ENCODE measurements at regions not wholly inside any gene's neighbourhood (a gene's known extent, or its start where the extent isn't known, plus 50 kb on each side); places are given as distances from the start of the nearest gene placed in this dataset.

DNA sequence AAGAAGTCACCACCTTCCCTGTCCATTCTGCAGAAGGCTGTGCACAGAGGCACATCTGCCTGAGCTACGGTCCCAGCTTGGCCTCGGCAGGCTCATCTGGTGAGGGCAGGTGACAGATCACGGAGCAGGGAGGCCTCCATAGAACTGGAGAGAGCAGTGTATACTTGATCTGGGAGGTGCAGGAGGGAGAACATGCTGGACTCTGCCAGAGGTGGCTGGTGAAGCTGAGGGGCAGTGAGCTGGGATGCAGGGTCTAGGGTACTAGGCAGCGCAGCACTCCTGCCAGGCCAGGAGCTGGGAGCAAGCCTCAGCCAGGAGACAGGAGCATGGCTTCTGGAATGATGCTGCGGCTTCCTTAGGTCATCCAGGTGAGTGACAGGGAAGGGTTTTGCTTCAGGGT lies 553.0 kb downstream of the TCERG1L start:
- DNase-seq (ENCODE audit: low read depth): no peak
- no peak overlapping the region for H3K4me3 ChIP-seq (ENCODE audit: low read depth, low read length)

DNA sequence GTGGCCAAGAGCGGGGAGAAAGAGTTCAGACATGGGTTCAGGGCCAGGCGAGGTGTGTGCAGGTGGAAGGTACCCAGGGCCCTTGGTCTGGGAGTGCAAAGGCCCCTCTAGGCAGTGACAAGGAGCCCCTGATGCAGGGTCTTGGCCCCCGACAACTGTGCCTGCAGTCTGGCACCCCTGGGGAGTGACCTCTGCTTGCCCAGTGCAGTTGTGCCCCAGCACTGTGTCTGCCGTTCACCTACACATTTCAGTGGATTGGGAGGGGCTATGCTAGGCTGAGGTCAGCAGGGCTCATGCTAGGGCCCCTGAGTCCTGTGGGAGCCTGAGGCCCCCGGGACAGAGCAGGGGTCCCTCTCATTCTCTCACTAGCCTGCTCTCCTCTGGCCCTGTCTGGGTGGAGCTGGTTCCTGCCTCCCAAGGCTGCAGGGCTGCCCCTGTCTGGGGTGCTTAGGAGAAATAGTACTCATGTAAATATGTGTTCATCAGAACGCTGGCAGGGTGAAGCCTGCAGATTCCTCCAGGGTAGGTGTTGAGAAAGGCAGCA lies 550.4 kb downstream of the TCERG1L start:
- no peak overlapping the region for H3K4me3 ChIP-seq (ENCODE audit: low read depth, low read length)
- DNase-seq (ENCODE audit: low read depth): no peak

DNA sequence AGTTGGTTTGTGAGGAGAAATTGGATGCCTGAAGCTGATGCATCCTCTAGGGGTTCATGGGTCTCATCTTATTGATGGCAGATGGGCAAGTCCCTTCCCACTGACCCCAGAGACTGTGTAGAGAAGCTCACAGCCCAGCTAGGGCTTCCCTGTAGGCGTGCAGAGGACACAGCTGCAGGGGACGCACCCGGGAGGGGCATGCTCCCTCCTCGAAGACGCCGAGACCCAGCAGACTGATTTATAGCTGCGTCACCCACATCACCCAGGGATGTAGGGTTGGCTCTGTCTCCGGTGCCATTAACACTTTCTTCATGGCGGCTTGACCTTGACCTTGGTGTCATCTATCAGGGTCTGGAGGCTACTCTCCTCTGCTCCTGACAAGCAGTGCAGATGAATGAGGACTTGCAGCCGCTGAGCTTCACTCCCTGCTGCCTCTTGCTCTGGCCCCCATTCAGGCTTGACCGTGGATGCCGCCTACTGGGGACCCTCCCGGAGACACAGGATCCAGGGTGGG lies 549.7 kb downstream of the TCERG1L start:
- no peak for DNase-seq (ENCODE audit: low read depth)
- H3K4me3 ChIP-seq (ENCODE audit: low read depth, low read length): no peak overlapping the region

GRCh38 chr10:130762491-130762890 lies 549.0 kb downstream of the TCERG1L start:
- no peak for DNase-seq (ENCODE audit: low read depth)
- H3K4me3 ChIP-seq (ENCODE audit: low read depth, low read length): no peak overlapping the region

- H3K4me3 ChIP-seq (ENCODE audit: low read depth, low read length): no peak overlapping the region
- DNase-seq (ENCODE audit: low read depth): no peak
Measured at GRCh38 chr10:130763071-130763470, 548.5 kb downstream of the TCERG1L start.

GRCh38 chr10:130763491-130763890 lies 548.0 kb downstream of the TCERG1L start:
- H3K4me3 ChIP-seq (ENCODE audit: low read depth, low read length): no peak overlapping the region
- no peak for DNase-seq (ENCODE audit: low read depth)

DNA sequence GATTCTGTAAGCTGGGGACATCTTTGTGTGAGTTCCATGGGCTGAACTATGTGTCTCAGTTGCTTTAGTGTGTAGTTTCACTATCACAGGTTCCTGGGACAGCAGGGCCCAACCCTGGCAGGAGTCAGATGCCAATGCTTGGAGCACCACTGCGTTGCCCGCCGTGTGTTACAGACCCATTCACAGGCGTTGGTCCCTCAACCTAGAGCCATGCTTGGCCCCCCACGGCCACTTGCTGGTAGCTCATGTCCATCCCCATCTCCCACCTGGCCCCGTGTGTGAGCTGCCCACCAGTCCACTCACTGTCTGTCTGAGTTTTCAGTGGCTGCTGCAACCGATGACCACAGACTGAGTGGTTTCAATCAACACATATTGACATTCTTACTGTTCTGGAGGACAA lies 546.9 kb downstream of the TCERG1L start:
- no peak overlapping the region for H3K4me3 ChIP-seq (ENCODE audit: low read depth, low read length)
- no peak for DNase-seq (ENCODE audit: low read depth)

- H3K4me3 ChIP-seq (ENCODE audit: low read depth, low read length): no peak overlapping the region
- DNase-seq (ENCODE audit: low read depth): no peak
Measured at GRCh38 chr10:130766071-130766470, 545.5 kb downstream of the TCERG1L start.

DNA sequence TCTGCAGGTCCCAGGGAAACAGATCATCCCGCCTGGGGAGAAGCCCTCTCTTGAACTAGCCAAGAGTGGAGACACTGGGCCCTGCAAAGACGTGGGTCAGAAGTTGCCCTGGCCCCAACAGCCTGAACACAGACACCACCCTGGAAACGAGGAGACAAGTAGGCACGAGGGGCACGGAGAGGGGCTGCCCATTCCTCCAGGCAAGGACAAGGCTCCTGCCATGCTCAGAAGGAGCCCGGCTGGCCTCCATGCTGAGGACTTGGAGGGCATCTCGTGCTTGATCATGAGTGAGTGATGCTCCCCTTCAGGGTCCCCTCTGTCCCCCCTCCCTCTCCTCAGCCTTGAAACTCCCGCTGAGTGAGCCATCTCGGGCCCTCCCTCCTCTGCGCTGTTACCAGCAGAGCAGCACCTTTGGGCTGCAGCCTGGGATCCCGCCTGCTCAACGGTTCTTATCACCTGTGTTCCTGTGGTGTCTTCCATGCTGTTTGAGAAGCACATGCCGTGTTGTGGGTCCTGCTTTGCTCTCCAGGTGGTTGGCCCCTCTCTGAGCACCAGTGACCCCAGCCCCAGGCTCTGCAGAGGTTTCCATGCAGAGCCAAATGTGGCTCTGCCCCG lies 544.3 kb downstream of the TCERG1L start:
- no peak overlapping the region for H3K4me3 ChIP-seq (ENCODE audit: low read depth, low read length)
- no peak for DNase-seq (ENCODE audit: low read depth)

GRCh38 chr10:130769146-130770017 lies 542.1 kb downstream of the TCERG1L start:
- no peak overlapping the region for H3K4me3 ChIP-seq (ENCODE audit: low read depth, low read length)
- DNase-seq (ENCODE audit: low read depth): no peak

- no peak for DNase-seq (ENCODE audit: low read depth)
- no peak overlapping the region for H3K4me3 ChIP-seq (ENCODE audit: low read depth, low read length)
Measured at GRCh38 chr10:130770018-130770630, 541.4 kb downstream of the TCERG1L start.

- no peak overlapping the region for H3K4me3 ChIP-seq (ENCODE audit: low read depth, low read length)
- no peak for DNase-seq (ENCODE audit: low read depth)
Measured at GRCh38 chr10:130771491-130771946, 540.0 kb downstream of the TCERG1L start.

- H3K4me3 ChIP-seq (ENCODE audit: low read depth, low read length): no peak overlapping the region
- no peak for DNase-seq (ENCODE audit: low read depth)
Measured at GRCh38 chr10:130772056-130772455, 539.5 kb downstream of the TCERG1L start.

- no peak for DNase-seq (ENCODE audit: low read depth)
- H3K4me3 ChIP-seq (ENCODE audit: low read depth, low read length): no peak overlapping the region
Measured at GRCh38 chr10:130772676-130773075, 538.8 kb downstream of the TCERG1L start.

DNA sequence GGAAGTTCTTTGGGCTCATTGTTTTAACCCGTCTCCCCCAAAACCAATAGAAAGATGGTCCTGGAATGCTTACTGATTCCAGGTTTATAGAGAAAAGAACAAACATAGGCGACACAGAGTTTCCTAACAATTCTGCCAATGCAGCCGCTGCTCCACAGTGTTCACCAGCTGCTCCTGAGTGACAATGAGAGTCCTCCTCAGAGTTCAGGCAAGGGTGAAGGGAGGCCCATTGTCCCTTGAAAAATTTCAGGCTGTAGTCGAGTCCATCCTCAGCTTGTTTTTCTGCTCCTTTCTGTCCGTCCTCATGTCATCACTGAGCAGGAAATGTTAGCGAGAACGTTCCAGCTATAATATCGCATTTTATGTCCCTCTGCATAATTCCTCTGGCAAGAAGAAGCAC lies 537.6 kb downstream of the TCERG1L start:
- no peak for DNase-seq (ENCODE audit: low read depth)

DNA sequence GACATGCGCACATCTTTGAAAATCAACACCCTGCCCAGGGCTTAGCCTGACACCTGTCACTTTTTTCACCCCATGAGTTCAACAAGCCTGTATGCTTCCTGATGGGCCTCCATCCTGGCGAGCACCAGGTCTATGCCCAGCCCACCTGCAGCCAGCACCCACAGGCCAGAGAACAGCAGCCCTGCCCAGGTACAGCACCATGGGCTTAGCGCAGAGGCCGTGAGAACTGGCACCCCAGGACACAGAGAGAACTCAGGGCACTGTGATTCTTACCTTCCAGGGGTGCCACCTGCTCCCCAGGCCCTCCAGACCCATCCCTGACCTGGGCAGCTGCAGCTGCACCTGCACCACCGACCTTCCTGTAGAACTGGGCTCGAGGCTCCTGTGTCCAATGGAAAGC lies 536.6 kb downstream of the TCERG1L start:
- DNase-seq (ENCODE audit: low read depth): no peak
- H3K4me3 ChIP-seq (ENCODE audit: low read depth, low read length): no peak overlapping the region

More for the DNA sequence above, 537.6 kb downstream of the TCERG1L start:
- H3K4me3 ChIP-seq (ENCODE audit: low read depth, low read length): no peak overlapping the region

DNA sequence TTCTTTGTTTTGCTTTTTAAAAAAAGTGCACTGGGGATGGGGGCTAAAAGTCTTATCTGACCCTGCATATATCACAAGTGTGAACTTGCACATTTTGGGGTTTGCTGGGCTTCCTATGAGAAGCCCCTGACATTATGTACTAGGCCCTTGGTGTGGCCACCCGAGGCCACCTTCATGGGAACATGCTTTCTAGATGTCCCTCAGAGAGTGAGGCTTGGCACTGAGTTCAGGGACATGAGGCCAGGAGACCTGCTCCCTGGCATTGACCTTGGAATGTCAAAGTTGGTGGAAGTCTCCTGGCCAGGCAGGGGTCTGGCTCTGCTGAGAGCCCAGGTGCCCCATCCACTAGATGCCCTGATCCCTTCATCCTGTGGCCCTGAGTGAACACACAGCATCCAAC lies 536.2 kb downstream of the TCERG1L start:
- H3K4me3 ChIP-seq (ENCODE audit: low read depth, low read length): no peak overlapping the region
- no peak for DNase-seq (ENCODE audit: low read depth)

- no peak for DNase-seq (ENCODE audit: low read depth)
Measured at GRCh38 chr10:130776724-130777123, 534.8 kb downstream of the TCERG1L start.

GRCh38 chr10:130777507-130778165 lies 533.9 kb downstream of the TCERG1L start:
- no peak for DNase-seq (ENCODE audit: low read depth)

More at GRCh38 chr10:130776724-130777123, 534.8 kb downstream of the TCERG1L start:
- H3K4me3 ChIP-seq (ENCODE audit: low read depth, low read length): no peak overlapping the region

More at GRCh38 chr10:130777507-130778165, 533.9 kb downstream of the TCERG1L start:
- no peak overlapping the region for H3K4me3 ChIP-seq (ENCODE audit: low read depth, low read length)

Data from skeletal muscle cell (primary cell).